HG02610 (cell line): ENCODE measurements at regions not wholly inside any gene's neighbourhood (a gene's known extent, or its start where the extent isn't known, plus 50 kb on each side); places are given as distances from the start of the nearest gene placed in this dataset.
"Not testable (repeated sequence)": the region's sequence is repeated elsewhere in the genome, so short reads cannot be mapped to it uniquely, and the experiment has no call there.

Source experiments
- ATAC-seq: cut with Tn5 transposase; IDR thresholded peaks from one replicate; pipeline ENCODE4 v1.9.1; 2021; ENCODE audit warnings: mild to moderate bottlenecking, moderate library complexity; ENCODE audit not compliant: unreplicated experiment

DNA sequence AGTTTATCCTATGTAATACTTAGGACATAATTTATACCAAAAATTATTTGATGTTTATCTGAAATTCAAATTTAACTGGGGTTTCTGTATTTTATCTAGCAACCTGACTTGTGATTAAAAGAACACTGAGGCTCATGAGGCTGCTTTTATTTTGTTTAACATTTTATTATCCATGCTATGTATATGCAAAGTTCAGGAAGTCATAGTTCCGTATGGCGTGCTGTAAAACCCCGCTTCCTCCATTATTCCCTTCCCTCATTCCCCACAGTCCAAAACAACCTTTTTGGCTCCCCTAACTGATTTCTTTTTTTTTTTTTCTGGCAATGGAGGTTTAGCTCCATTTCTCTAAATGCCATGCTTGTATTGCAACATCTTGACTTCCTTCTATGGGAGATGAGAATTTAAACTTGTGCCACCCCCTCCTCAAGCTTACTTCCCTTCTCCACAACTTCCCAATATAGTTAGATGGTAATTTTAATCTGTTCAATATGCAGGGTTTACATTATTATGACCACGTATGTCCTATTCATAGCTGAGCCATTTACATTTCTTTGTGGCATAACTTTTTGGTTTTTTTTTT, 138.0 kb upstream of the DNAH14 start:
- ATAC-seq, result no peak

DNA sequence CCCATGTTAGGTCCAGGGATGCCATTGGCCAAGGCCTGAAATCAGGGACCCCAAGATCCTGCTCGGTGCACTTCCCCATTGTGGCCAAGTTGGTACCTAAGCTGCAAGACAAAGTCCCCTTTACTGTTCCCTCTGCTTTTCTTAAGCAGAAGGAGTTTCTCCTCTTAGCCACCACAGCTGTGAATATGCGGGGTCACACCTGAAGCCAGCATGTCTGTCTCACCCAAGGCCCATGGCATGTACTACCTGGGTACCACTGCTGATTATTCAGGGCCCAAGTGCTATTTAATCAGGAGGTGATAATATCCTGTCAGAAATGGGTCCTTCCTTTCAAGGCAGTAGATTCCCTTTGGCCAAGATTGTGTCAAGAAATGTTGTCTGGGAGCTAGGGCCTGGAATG, 133.9 kb upstream of the DNAH14 start:
- no peak for ATAC-seq

DNA sequence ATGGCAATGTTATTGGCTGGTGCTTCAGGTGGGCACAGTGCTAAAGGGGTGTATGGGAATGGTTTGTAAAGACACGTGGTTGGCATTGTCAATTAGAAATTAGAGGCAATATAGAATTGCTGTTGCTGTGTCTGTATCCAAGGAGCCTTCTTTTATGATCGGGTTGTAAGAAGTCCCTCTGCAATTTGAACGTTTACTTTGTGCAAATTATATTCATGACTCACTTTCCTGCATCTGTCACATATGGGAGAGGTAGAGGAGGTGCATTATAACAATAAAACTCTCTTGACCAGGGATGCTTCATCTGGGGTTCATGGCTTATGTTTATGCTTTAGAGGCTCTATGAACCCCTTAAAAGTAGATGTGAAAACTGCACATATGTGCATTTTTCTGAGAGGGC, 130.4 kb upstream of the DNAH14 start:
- no peak for ATAC-seq

- no peak for ATAC-seq
Measured at GRCh38 chr1:224800486-224801119, 128.9 kb upstream of the DNAH14 start.

- peak; percentile 43 for ATAC-seq
Measured at GRCh38 chr1:224801844-224802490, 127.5 kb upstream of the DNAH14 start.

GRCh38 chr1:224802617-224803016, 126.9 kb upstream of the DNAH14 start:
- ATAC-seq, result no peak

DNA sequence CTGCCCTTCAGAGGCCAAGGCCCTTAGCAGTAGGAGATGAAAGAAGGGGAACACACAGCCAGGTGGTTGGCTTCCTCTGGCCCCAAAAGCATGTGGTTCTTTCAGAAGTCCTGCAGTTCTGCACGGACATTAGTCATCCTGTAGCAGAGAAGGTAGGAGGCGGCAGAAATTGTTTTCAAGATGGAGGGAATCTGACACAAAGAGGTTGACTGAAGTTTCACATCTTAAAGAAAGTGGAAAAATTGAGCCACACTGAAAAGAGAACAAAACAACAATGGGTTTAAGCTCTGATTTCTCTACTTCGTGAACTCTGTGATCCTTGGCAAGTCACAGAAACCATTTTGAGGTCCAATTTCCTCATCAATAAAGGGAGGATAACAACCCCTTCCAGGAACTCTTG, 125.3 kb upstream of the DNAH14 start:
- ATAC-seq, result no peak

- no peak for ATAC-seq
Measured at GRCh38 chr1:224805889-224806288, 123.6 kb upstream of the DNAH14 start.

- no peak for ATAC-seq
Measured at GRCh38 chr1:224809137-224809536, 120.3 kb upstream of the DNAH14 start.

DNA sequence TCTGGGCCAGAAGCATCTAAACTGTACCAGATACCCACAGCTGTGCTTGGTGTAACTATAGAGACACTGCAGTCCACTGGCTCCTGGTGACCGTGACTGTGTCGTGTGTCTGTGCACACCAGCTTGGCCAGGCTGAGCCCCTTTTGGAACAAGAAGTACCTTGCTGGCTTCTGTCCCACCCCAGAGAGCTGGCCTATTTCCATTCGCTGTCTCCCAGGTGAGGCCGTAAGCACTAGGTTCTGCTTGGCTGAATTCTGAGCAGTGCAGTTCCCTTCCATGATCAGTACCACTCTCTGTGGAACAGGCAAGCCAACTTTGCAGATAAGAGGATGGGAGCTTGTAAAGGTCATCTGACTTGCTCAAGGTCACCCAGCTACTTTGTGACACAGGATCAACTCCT, 119.9 kb upstream of the DNAH14 start:
- ATAC-seq, result no peak

GRCh38 chr1:224811564-224811963, 117.9 kb upstream of the DNAH14 start:
- no peak for ATAC-seq

GRCh38 chr1:224815647-224816046, 113.8 kb upstream of the DNAH14 start:
- no peak for ATAC-seq

GRCh38 chr1:224816062-224816461, 113.4 kb upstream of the DNAH14 start:
- no peak for ATAC-seq

- no peak for ATAC-seq
Measured at GRCh38 chr1:224817382-224817781, 112.1 kb upstream of the DNAH14 start.

DNA sequence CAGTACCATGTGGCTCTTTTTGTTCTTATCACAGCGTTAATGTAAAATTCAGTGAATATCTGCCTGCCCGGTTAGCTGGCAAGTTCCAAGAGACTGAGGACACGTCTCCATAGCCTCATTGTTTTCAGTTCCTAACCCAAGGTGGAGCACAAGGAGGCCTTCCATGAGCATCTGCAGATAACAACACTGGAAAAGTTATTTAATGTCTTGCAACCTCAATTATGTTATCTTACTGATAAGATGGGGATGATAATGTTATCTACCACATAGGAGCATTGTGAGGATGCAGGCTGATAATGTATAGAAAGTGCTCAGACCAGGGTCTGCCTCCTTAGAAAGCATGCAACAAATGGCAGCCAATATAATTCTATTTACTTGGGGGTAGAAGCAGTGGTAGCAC, 109.6 kb upstream of the DNAH14 start:
- ATAC-seq, result no peak

- ATAC-seq, result no peak
Measured at GRCh38 chr1:224820341-224820740, 109.1 kb upstream of the DNAH14 start.

- not testable (repeated sequence) for ATAC-seq
Measured at GRCh38 chr1:224821751-224822150, 107.7 kb upstream of the DNAH14 start.

DNA sequence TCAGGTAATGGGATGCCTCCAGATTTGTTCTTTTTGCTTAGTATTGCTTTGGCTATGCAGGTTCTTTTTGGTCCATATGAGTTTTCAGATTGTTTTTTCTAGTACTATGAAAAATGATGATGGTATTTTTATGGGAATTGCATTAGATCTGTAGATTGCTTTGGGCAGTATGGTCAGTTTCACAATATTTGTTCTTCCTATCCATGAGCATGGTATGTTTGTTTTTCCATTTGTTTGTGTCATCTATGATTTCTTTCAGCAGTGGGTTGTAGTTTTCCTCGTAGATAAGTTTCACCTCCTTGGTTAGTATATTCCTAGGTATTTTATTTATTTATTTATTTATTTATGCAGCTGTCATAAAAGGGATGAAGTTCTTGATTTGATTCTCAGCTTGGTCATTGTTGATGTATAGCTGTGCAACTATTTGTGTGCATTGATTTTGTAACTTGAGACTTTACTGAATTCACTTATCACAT, 103.9 kb upstream of the DNAH14 start:
- ATAC-seq, result no peak

GRCh38 chr1:224828691-224829090, 100.8 kb upstream of the DNAH14 start:
- ATAC-seq, result no peak

DNA sequence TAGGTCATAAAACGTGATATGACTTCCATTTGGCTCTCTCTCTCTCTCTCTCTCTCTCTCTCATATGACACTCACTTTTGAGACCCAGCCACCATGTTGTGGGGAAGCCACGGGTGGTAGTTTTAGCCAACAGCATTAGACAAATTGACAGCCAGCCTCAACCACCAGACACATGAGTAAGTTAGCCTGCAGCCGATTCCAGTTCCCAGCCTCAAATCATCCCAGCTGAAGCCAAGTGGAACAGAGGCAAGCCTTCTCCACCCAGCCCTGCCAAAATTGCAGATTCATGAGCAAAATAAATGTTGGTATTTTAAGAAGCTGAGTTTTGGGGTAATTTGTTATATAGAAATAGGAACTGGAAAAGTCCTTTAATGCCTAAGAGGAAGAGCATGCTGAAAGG, 98.0 kb upstream of the DNAH14 start:
- no peak for ATAC-seq

GRCh38 chr1:224839648-224840300, 89.7 kb upstream of the DNAH14 start:
- not testable (repeated sequence) for ATAC-seq

DNA sequence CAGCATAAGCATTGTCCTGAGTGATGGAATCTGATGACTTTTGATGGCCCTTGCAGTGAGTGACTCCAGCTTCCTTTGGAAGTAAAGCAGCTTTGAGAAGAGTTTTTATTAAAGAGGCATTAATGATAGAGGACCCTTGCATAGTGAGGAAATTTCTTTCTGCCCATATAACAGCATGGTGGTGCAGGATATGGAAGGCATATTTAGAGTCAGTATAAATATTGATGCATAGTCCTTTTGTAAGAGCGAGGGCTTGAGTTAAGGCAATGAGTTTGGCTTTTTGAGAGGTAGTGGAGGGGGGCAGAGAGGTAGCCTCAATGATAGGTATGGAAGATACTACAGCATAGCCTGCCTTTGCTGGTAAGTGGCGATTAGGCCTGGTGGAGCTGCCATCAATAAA, 87.7 kb upstream of the DNAH14 start:
- not testable (repeated sequence) for ATAC-seq
